ENCODE measurements at regions not wholly inside any gene's neighbourhood (a gene's known extent, or its start where the extent isn't known, plus 50 kb on each side); places are given as distances from the start of the nearest gene placed in this dataset.

GRCh38 chr18:73778032-73778359 is 369.6 kb downstream of the FBXO15 start:
- WGBS (ENCODE audit: insufficient coverage): 43% methylated on average over 1 of the region's 2 CpGs
- Mint-ChIP-seq H3K4me3 (no peak overlapping the region), H3K27me3 (ENCODE audit: low read depth in 2 of 2) (no peaks in the 10 kb centered on the region), H3K9me3 (peaks cover 5 to 6% of the 10 kb centered on the region in 2 donors), H3K27ac (no peak overlapping the region), H3K36me3 (no peaks in the 10 kb centered on the region), H3K4me1 (no peaks in the 10 kb centered on the region)
- no peak for ATAC-seq
- Histone ChIP-seq H3K36me3 (ENCODE audit: control insufficient read depth, insufficient read depth, low read length) (no peaks in the 10 kb centered on the region), H3K27ac (ENCODE audit: low read length) (no peak overlapping the region), H3K27me3 (ENCODE audit: control insufficient read depth, insufficient read depth, low read length) (no peaks in the 10 kb centered on the region), H3K4me1 (ENCODE audit: control insufficient read depth, insufficient read depth, low read length) (no peaks in the 10 kb centered on the region), H3K4me3 (ENCODE audit: low read length) (no peak overlapping the region), H3K9me3 (ENCODE audit: control insufficient read depth, insufficient read depth, low read length) (no peaks in the 10 kb centered on the region)
- DNase-seq: no peak
- no peak for TF ChIP-seq CTCF (IDR thresholded peaks at IDR 0.05)
- intact Hi-C loops (cut with micrococcal nuclease): no loop called here

GRCh38 chr18:73777356-73778031 is 370.1 kb downstream of the FBXO15 start:
- Mint-ChIP-seq H3K27ac (no peak overlapping the region), H3K4me3 (no peak overlapping the region), H3K4me1 (no peaks in the 10 kb centered on the region), H3K36me3 (no peaks in the 10 kb centered on the region), H3K9me3 (peaks cover 5 to 6% of the 10 kb centered on the region in 2 donors), H3K27me3 (ENCODE audit: low read depth in 2 of 2) (no peaks in the 10 kb centered on the region)
- Histone ChIP-seq H3K27me3 (ENCODE audit: control insufficient read depth, insufficient read depth, low read length) (no peaks in the 10 kb centered on the region), H3K9me3 (ENCODE audit: control insufficient read depth, insufficient read depth, low read length) (no peaks in the 10 kb centered on the region), H3K4me3 (ENCODE audit: low read length) (no peak overlapping the region), H3K36me3 (ENCODE audit: control insufficient read depth, insufficient read depth, low read length) (no peaks in the 10 kb centered on the region), H3K4me1 (ENCODE audit: control insufficient read depth, insufficient read depth, low read length) (no peaks in the 10 kb centered on the region), H3K27ac (ENCODE audit: low read length) (no peak overlapping the region)
- no peak for TF ChIP-seq CTCF (IDR thresholded peaks at IDR 0.05)
- ATAC-seq (no peak), DNase-seq (no peak)
- intact Hi-C loops (cut with micrococcal nuclease): no loop called here
- no CpG with 5 or more reads among the region's 1 CpG for WGBS (ENCODE audit: insufficient coverage)

- Histone ChIP-seq H3K27me3 (ENCODE audit: control insufficient read depth, insufficient read depth, low read length) (no peaks in the 10 kb centered on the region), H3K4me3 (ENCODE audit: low read length) (no peak overlapping the region), H3K36me3 (ENCODE audit: control insufficient read depth, insufficient read depth, low read length) (no peaks in the 10 kb centered on the region), H3K27ac (ENCODE audit: low read length) (no peak overlapping the region), H3K4me1 (ENCODE audit: control insufficient read depth, insufficient read depth, low read length) (no peaks in the 10 kb centered on the region), H3K9me3 (ENCODE audit: control insufficient read depth, insufficient read depth, low read length) (no peaks in the 10 kb centered on the region)
- no peak for TF ChIP-seq CTCF (IDR thresholded peaks at IDR 0.05)
- Mint-ChIP-seq H3K27ac (no peak overlapping the region), H3K4me3 (no peak overlapping the region), H3K4me1 (no peaks in the 10 kb centered on the region), H3K36me3 (no peaks in the 10 kb centered on the region), H3K27me3 (ENCODE audit: low read depth in 2 of 2) (no peaks in the 10 kb centered on the region), H3K9me3 (peaks cover 2 to 3% of the 10 kb centered on the region in 2 donors)
- 89% methylated on average over 15 of the region's 17 CpGs for WGBS (ENCODE audit: insufficient coverage)
- DNase-seq: no peak
- no peak for ATAC-seq
- intact Hi-C loops (cut with micrococcal nuclease): no loop called here
Observed at GRCh38 chr18:73774811-73775509, 372.7 kb downstream of the FBXO15 start.

GRCh38 chr18:73768043-73768442 is 379.6 kb downstream of the FBXO15 start:
- TF ChIP-seq CTCF (IDR thresholded peaks at IDR 0.05): no peak
- intact Hi-C loops (cut with micrococcal nuclease): no loop called here
- Histone ChIP-seq H3K4me3 (ENCODE audit: low read length) (no peak overlapping the region), H3K27ac (ENCODE audit: low read length) (no peak overlapping the region), H3K36me3 (ENCODE audit: control insufficient read depth, insufficient read depth, low read length) (no peaks in the 10 kb centered on the region), H3K27me3 (ENCODE audit: control insufficient read depth, insufficient read depth, low read length) (no peaks in the 10 kb centered on the region), H3K4me1 (ENCODE audit: control insufficient read depth, insufficient read depth, low read length) (peaks cover 12% of the 10 kb centered on the region), H3K9me3 (ENCODE audit: control insufficient read depth, insufficient read depth, low read length) (no peaks in the 10 kb centered on the region)
- Mint-ChIP-seq H3K4me3 (no peak overlapping the region), H3K27ac (no peak overlapping the region), H3K4me1 (peaks cover 10 to 17% of the 10 kb centered on the region in 2 donors), H3K27me3 (ENCODE audit: low read depth in 2 of 2) (no peaks in the 10 kb centered on the region), H3K36me3 (no peaks in the 10 kb centered on the region), H3K9me3 (peaks cover 11 to 12% of the 10 kb centered on the region in 2 donors)
- DNase-seq (no peak), ATAC-seq (no peak)
- 17% methylated on average over 6 of the region's 6 CpGs for WGBS (ENCODE audit: insufficient coverage)
